ENCODE measurements at regions not wholly inside any gene's neighbourhood (a gene's known extent, or its start where the extent isn't known, plus 50 kb on each side); places are given as distances from the start of the nearest gene placed in this dataset.

- DNase-seq: no peak
These were observed 458.4 kb upstream of the RGS6 start for GRCh38 chr14:71473843-71474242.

- peak; percentile 94 for DNase-seq
These were observed 457.6 kb upstream of the RGS6 start for GRCh38 chr14:71474301-71475265.

GRCh38 chr14:71475916-71476315 is 456.3 kb upstream of the RGS6 start:
- no peak for DNase-seq

GRCh38 chr14:71478542-71478941 is 453.7 kb upstream of the RGS6 start:
- no peak for DNase-seq

GRCh38 chr14:71481021-71481654 is 451.1 kb upstream of the RGS6 start:
- DNase-seq: no peak

GRCh38 chr14:71482671-71483070 is 449.6 kb upstream of the RGS6 start:
- DNase-seq: no peak

- no peak for DNase-seq
These were observed 449.1 kb upstream of the RGS6 start for GRCh38 chr14:71483154-71483553.

GRCh38 chr14:71485833-71486232 is 446.4 kb upstream of the RGS6 start:
- no peak for DNase-seq

- peak; percentile 95 for DNase-seq
These were observed 445.9 kb upstream of the RGS6 start for GRCh38 chr14:71486279-71486678.

- DNase-seq: no peak
These were observed 444.8 kb upstream of the RGS6 start for GRCh38 chr14:71487449-71487848.

- DNase-seq: no peak
These were observed 444.3 kb upstream of the RGS6 start for GRCh38 chr14:71487941-71488340.

GRCh38 chr14:71488703-71489191 is 443.5 kb upstream of the RGS6 start:
- DNase-seq: no peak

GRCh38 chr14:71489742-71490141 is 442.5 kb upstream of the RGS6 start:
- no peak for DNase-seq

- DNase-seq: no peak
These were observed 440.3 kb upstream of the RGS6 start for GRCh38 chr14:71491931-71492330.

GRCh38 chr14:71492346-71492745 is 439.9 kb upstream of the RGS6 start:
- DNase-seq: no peak

- peak; percentile 85 for DNase-seq
These were observed 434.6 kb upstream of the RGS6 start for GRCh38 chr14:71497645-71498086.

GRCh38 chr14:71498212-71498611 is 434.0 kb upstream of the RGS6 start:
- DNase-seq: peak; percentile 68

GRCh38 chr14:71499018-71499417 is 433.2 kb upstream of the RGS6 start:
- DNase-seq: no peak

GRCh38 chr14:71507681-71508080 is 424.5 kb upstream of the RGS6 start:
- no peak for DNase-seq

GRCh38 chr14:71508901-71509300 is 423.3 kb upstream of the RGS6 start:
- no peak for DNase-seq

- DNase-seq: no peak
These were observed 421.1 kb upstream of the RGS6 start for GRCh38 chr14:71511152-71511551.

GRCh38 chr14:71514941-71515919 is 417.0 kb upstream of the RGS6 start:
- peak; percentile 40 for DNase-seq

Measured in DMS79 treated with DMSO at 0.1 percent for 48 hours (cell line).